HG03045 (cell line): ENCODE measurements at regions not wholly inside any gene's neighbourhood (a gene's known extent, or its start where the extent isn't known, plus 50 kb on each side); places are given as distances from the start of the nearest gene placed in this dataset.
"Not testable (repeated sequence)": the region's sequence is repeated elsewhere in the genome, so short reads cannot be mapped to it uniquely, and the experiment has no call there.

ENCODE experiments used
- ATAC-seq: cut with Tn5 transposase; IDR thresholded peaks from one replicate; pipeline ENCODE4 v1.9.1; 2021; ENCODE audit warnings: mild to moderate bottlenecking, moderate library complexity; ENCODE audit not compliant: unreplicated experiment

- no peak for ATAC-seq
Observed at GRCh38 chr3:80010021-80010571, 242.3 kb upstream of the ROBO1 start.

GRCh38 chr3:80007522-80007921 is 239.7 kb upstream of the ROBO1 start:
- no peak for ATAC-seq

- ATAC-seq = no peak
Observed at GRCh38 chr3:80006315-80006714, 238.5 kb upstream of the ROBO1 start.

GRCh38 chr3:80000022-80000421 is 232.2 kb upstream of the ROBO1 start:
- no peak for ATAC-seq

- ATAC-seq = no peak
Observed at GRCh38 chr3:79994397-79994796, 226.6 kb upstream of the ROBO1 start.

GRCh38 chr3:79986338-79986737 is 218.5 kb upstream of the ROBO1 start:
- no peak for ATAC-seq

GRCh38 chr3:79985816-79986215 is 218.0 kb upstream of the ROBO1 start:
- ATAC-seq = no peak

GRCh38 chr3:79983118-79983517 is 215.3 kb upstream of the ROBO1 start:
- no peak for ATAC-seq

GRCh38 chr3:79979990-79980389 is 212.2 kb upstream of the ROBO1 start:
- no peak for ATAC-seq

GRCh38 chr3:79976466-79976865 is 208.7 kb upstream of the ROBO1 start:
- no peak for ATAC-seq

GRCh38 chr3:79973917-79974595 is 206.3 kb upstream of the ROBO1 start:
- no peak for ATAC-seq

GRCh38 chr3:79973482-79973881 is 205.7 kb upstream of the ROBO1 start:
- no peak for ATAC-seq

GRCh38 chr3:79968418-79968817 is 200.6 kb upstream of the ROBO1 start:
- ATAC-seq = no peak

- ATAC-seq = no peak
Observed at GRCh38 chr3:79960594-79960993, 192.8 kb upstream of the ROBO1 start.

GRCh38 chr3:79957066-79957465 is 189.3 kb upstream of the ROBO1 start:
- no peak for ATAC-seq

- no peak for ATAC-seq
Observed at GRCh38 chr3:79954756-79955155, 187.0 kb upstream of the ROBO1 start.

- ATAC-seq = no peak
Observed at GRCh38 chr3:79953591-79954101, 185.8 kb upstream of the ROBO1 start.

- not testable (repeated sequence) for ATAC-seq
Observed at GRCh38 chr3:79951426-79951825, 183.6 kb upstream of the ROBO1 start.

- no peak for ATAC-seq
Observed at GRCh38 chr3:79947957-79948356, 180.2 kb upstream of the ROBO1 start.

GRCh38 chr3:79947469-79947868 is 179.7 kb upstream of the ROBO1 start:
- ATAC-seq = no peak

- ATAC-seq = no peak
Observed at GRCh38 chr3:79937567-79937966, 169.8 kb upstream of the ROBO1 start.

GRCh38 chr3:79930196-79930595 is 162.4 kb upstream of the ROBO1 start:
- ATAC-seq = no peak
